Sigmoid colon (tissue), 6 donors: ENCODE measurements at regions not wholly inside any gene's neighbourhood (a gene's known extent, or its start where the extent isn't known, plus 50 kb on each side); places are given as distances from the start of the nearest gene placed in this dataset.
"Not testable (repeated sequence)": the region's sequence is repeated elsewhere in the genome, so short reads cannot be mapped to it uniquely, and the experiment has no call there.

Experiments
- DNase-seq: peaks from one replicate; pipeline ENCODE4 v3.0.0-alpha.2; 2019
- H3K27ac ChIP-seq, 4 donors: fragments of 200-600 bp; sonication (generic); one replicate each; pipeline ENCODE4 v1.5.1; 2016 to 2019; ENCODE audit warnings: mild to moderate bottlenecking in 1 of 4
- H3K27me3 ChIP-seq, 3 donors: fragments of 200-600 bp; sonication (generic); one replicate each; pipeline ENCODE4 v1.5.1; 2019; ENCODE audit warnings: mild to moderate bottlenecking in 1 of 3
- H3K36me3 ChIP-seq, 4 donors: fragments of 200-600 bp; sonication (generic); one replicate each; pipeline ENCODE4 v1.5.1; 2016 to 2019
- H3K4me1 ChIP-seq, 4 donors: fragments of 200-600 bp; sonication (generic); one replicate each; pipeline ENCODE4 v1.5.1; 2017 to 2019
- H3K4me3 ChIP-seq, 4 donors: fragments of 200-600 bp; sonication (generic); one replicate each; pipeline ENCODE4 v1.5.1; 2017 to 2019; ENCODE audit warnings: mild to moderate bottlenecking in 2 of 4, moderate library complexity in 1 of 4
- H3K9me3 ChIP-seq, 4 donors: fragments of 200-600 bp in 3 of 4; sonication (generic) in 3 of 4; one replicate each; pipeline versions ENCODE4 v1.5.1 to v1.6.1; 2013 to 2019
- CTCF ChIP-seq, 4 experiments: fragments of 450-650 bp in 3 of 4; fragments of 200-600 bp in 1 of 4; IDR thresholded peaks; one replicate each; pipeline ENCODE4 v1.5.1; 2016 to 2019; ENCODE audit warnings: antibody characterized with exemption in 4 of 4, mild to moderate bottlenecking in 3 of 4, moderate library complexity in 2 of 4
- EP300 ChIP-seq, 4 donors: sonication (generic); formaldehyde crosslinking; IDR thresholded peaks; one replicate each; pipeline ENCODE4 v1.6.1; 2017; ENCODE audit warnings: antibody characterized with exemption in 4 of 4
- POLR2A ChIP-seq, 2 donors: fragments of 450-650 bp; IDR thresholded peaks; one replicate each; pipeline ENCODE4 v1.6.1; 2016; ENCODE audit warnings: antibody characterized with exemption in 2 of 2, mild to moderate bottlenecking in 2 of 2, moderate library complexity in 2 of 2
- POLR2AphosphoS5 ChIP-seq, 4 donors: sonication (generic); formaldehyde crosslinking; IDR thresholded peaks; one replicate each; pipeline ENCODE4 v1.6.1; 2017; ENCODE audit warnings: antibody characterized with exemption in 4 of 4
- WGBS, 2 donors: extraction: QIAGEN DNeasy Blood & Tissue Kit; methylation state at CpG; one replicate each; pipeline ENCODE4 v1.1.7; 2013; 5-methylcytosine and 5-hydroxymethylcytosine counted together
- intact Hi-C: fragments of 100-400 bp; cut with DNase I; formaldehyde crosslinking; loops from one replicate; pipeline ENCODE4 v1.15.1; 2023
- donor health status: healthy with polysubstance abuse.
- donor health status: healthy.

DNA sequence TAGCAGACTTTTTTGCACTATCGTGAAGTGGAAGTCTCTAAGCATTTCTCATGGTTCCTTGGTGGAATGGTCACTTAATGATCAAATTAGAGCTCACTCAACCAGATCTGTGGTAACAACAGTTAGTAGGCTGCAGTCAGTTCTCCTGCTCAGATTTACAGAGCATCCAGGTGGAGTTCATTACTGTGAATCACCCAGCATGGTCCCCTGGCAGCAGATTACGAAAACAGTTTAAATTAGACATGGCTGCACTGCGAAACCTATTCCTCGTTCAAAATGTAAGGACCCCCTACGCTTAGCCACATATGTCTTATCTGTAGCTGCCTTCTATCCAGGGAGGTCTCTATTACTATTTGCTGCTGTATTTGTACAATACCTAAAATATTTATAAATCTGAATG, 823.6 kb upstream of the ARRDC3 start:
- WGBS, 2 donors, result 73 to 88% methylated on average over 5 of the region's 5 CpGs
- H3K4me3 ChIP-seq, result no peak overlapping the region
- H3K27ac ChIP-seq, result no peak overlapping the region
- no peak for TF ChIP-seq POLR2AphosphoS5 (IDR thresholded peaks at IDR 0.05)
- TF ChIP-seq EP300 (IDR thresholded peaks at IDR 0.05), result no peak
- TF ChIP-seq CTCF (IDR thresholded peaks at IDR 0.05), result no peak
- no peak for TF ChIP-seq POLR2A (IDR thresholded peaks at IDR 0.05)
- no peaks in the 10 kb centered on the region for H3K36me3 ChIP-seq
- H3K4me1 ChIP-seq, result no peaks in the 10 kb centered on the region
- intact Hi-C loops, result no loop called here
- DNase-seq, result no peak
- H3K9me3 ChIP-seq, result peaks cover 0 to 3% (median 0%) of the 10 kb centered on the region in 4 donors
- H3K27me3 ChIP-seq, result no peaks in the 10 kb centered on the region

DNA sequence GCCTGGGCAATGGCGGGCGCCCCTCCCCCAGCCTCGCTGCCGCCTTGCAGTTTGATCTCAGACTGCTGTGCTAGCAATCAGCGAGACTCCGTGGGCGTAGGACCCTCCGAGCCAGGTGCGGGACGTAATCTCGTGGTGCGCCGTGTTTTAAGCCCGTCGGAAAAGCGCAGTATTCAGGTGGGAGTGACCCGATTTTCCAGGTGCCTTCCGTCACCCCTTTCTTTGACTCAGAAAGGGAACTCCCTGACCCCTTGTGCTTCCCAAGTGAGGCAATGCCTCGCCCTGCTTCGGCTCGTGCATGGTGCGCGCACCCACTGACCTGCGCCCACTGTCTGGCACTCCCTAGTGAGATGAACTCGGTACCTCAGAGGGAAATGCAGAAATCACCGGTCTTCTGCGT, 815.9 kb upstream of the ARRDC3 start:
- H3K27me3 ChIP-seq, intact Hi-C loops, H3K27ac ChIP-seq, H3K4me3 ChIP-seq, H3K36me3 ChIP-seq, H3K9me3 ChIP-seq, H3K4me1 ChIP-seq, DNase-seq: not testable (repeated sequence)
- WGBS, 2 donors, result 89 to 91% methylated on average over 26 to 27 of the region's 27 CpGs

DNA sequence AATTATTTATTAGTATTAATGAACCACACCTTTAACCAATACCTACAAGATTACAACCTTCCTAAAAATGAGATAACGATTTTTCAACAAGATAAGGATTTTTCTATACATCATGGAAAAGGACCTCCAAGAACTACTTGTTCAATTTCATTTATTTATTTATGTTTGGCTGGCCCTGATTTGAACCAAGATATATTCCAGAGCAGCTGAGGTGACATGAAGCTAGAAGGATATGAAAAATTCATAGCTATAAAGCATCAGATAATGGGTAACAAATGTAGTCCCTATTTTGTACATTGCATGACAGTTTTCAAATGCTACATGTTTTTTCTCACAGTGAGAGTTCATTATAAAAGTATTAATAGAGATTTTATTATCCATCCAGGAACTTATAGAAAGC, 798.5 kb upstream of the ARRDC3 start:
- intact Hi-C loops, result no loop called here
- Histone ChIP-seq H3K9me3 (no peaks in the 10 kb centered on the region), H3K4me1 (no peaks in the 10 kb centered on the region), H3K27me3 (no peaks in the 10 kb centered on the region), H3K27ac (no peak overlapping the region), H3K4me3 (no peak overlapping the region), H3K36me3 (no peaks in the 10 kb centered on the region)
- TF ChIP-seq POLR2AphosphoS5 (IDR thresholded peaks at IDR 0.05) (no peak), EP300 (IDR thresholded peaks at IDR 0.05) (no peak), POLR2A (IDR thresholded peaks at IDR 0.05) (no peak), CTCF (IDR thresholded peaks at IDR 0.05) (no peak)
- 72 to 73% methylated on average over 1 of the region's 1 CpG for WGBS, 2 donors
- no peak for DNase-seq

- H3K27ac ChIP-seq, result no peak overlapping the region
- H3K4me3 ChIP-seq, result no peak overlapping the region
- TF ChIP-seq CTCF (IDR thresholded peaks at IDR 0.05) (no peak), POLR2AphosphoS5 (IDR thresholded peaks at IDR 0.05) (no peak), POLR2A (IDR thresholded peaks at IDR 0.05) (no peak), EP300 (IDR thresholded peaks at IDR 0.05) (no peak)
- no peak for DNase-seq
- H3K9me3 ChIP-seq, result no peaks in the 10 kb centered on the region
- no peaks in the 10 kb centered on the region for H3K4me1 ChIP-seq
- H3K36me3 ChIP-seq, result no peaks in the 10 kb centered on the region
- no peaks in the 10 kb centered on the region for H3K27me3 ChIP-seq
- intact Hi-C loops, result no loop called here
Measured at GRCh38 chr5:92180391-92180790, 797.3 kb upstream of the ARRDC3 start.

DNA sequence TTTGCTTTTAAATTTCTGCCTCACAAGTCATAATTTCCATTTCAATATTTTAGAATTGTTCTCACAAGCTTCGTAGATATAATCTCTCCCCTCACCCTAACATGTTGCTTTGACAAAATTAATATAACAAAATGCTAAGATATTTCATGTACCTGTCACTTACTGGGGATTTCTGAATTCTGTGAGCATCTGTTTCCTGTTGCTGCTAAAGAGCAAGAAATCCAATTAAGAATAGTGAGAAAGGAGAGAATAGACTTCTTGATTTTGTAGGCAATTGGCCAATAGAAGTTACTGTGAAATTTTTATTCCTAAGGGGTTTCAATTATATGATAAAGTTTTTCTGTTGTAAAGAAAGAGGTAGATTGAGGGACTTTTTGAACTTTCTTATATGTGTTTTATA, 796.5 kb upstream of the ARRDC3 start:
- Histone ChIP-seq H3K9me3 (no peaks in the 10 kb centered on the region), H3K27me3 (no peaks in the 10 kb centered on the region), H3K4me1 (no peaks in the 10 kb centered on the region), H3K27ac (no peak overlapping the region), H3K4me3 (no peak overlapping the region), H3K36me3 (no peaks in the 10 kb centered on the region)
- intact Hi-C loops, result no loop called here
- 49 to 65% methylated on average over 1 of the region's 1 CpG for WGBS, 2 donors
- no peak for DNase-seq
- TF ChIP-seq CTCF (IDR thresholded peaks at IDR 0.05) (no peak), POLR2A (IDR thresholded peaks at IDR 0.05) (no peak), POLR2AphosphoS5 (IDR thresholded peaks at IDR 0.05) (no peak), EP300 (IDR thresholded peaks at IDR 0.05) (no peak)
